H1 (cell line): ENCODE measurements at regions not wholly inside any gene's neighbourhood (a gene's known extent, or its start where the extent isn't known, plus 50 kb on each side); places are given as distances from the start of the nearest gene placed in this dataset.
A peak's percentile ranks its signal among the peaks of the same experiment; 100 is the strongest.

Experiments used
- CTCF ChIA-PET: fragments of 300-600 bp; sonication (Branson Sonifier 250); formaldehyde crosslinking; loops from one replicate; lab custom pipeline; 2021; ENCODE audit not compliant: partially characterized antibody; lab: Charles Lee
- POLR2A ChIA-PET: fragments of 300-600 bp; sonication (Branson Sonifier 250); formaldehyde crosslinking; loops from one replicate; lab custom pipeline; 2021; ENCODE audit warnings: inconsistent platforms; ENCODE audit not compliant: partially characterized antibody; lab: Charles Lee
- DNase-seq, 2 experiments: peaks; one replicate each; pipeline versions ENCODE4 v3.0.0 to v3.0.0-alpha.2; 2010 to 2022; ENCODE audit warnings: low spot score in 2 of 2, low read depth in 1 of 2, mixed read lengths in 1 of 2
- FAIRE-seq: peaks from 2 replicates; lab custom pipeline; 2011; peaks lifted over from hg19 to GRCh38; lab: Jason Lieb, UNC
- H2AFZ ChIP-seq: 2 replicates; pipeline ENCODE4 v1.8.1; 2012; ENCODE audit warnings: low read length, inconsistent platforms
- H2AK5ac ChIP-seq: 2 replicates; pipeline ENCODE4 v1.6.1; 2013; ENCODE audit warnings: low read depth, low read length
- H2BK120ac ChIP-seq: replicated peaks from 2 replicates; pipeline ENCODE3; 2013; ENCODE audit warnings: low read depth, low read length, inconsistent platforms
- H2BK12ac ChIP-seq: 2 replicates; pipeline ENCODE4 v1.6.1; 2013; ENCODE audit warnings: low read depth, low read length
- H2BK15ac ChIP-seq: 2 replicates; pipeline ENCODE4 v1.6.1; 2013; ENCODE audit warnings: low read length
- H2BK20ac ChIP-seq: 2 replicates; pipeline ENCODE4 v1.6.1; 2013; ENCODE audit warnings: low read length
- H2BK5ac ChIP-seq: 2 replicates; pipeline ENCODE4 v1.6.1; 2013; ENCODE audit warnings: low read depth, low read length
- H3K14ac ChIP-seq: 2 replicates; pipeline ENCODE4 v1.6.1; 2013; ENCODE audit warnings: inconsistent platforms; ENCODE audit not compliant: insufficient read length
- H3K18ac ChIP-seq: 2 replicates; pipeline ENCODE4 v1.6.1; 2013; ENCODE audit warnings: low read length; ENCODE audit errors: extremely low read depth
- H3K23ac ChIP-seq: 2 replicates; pipeline ENCODE4 v1.6.1; 2013; ENCODE audit warnings: inconsistent platforms; ENCODE audit not compliant: insufficient read length
- H3K23me2 ChIP-seq: 2 replicates; pipeline ENCODE4 v1.6.1; 2013; ENCODE audit warnings: low read depth, low read length
- H3K27ac ChIP-seq: 2 replicates; pipeline ENCODE4 v1.6.1; 2011; ENCODE audit warnings: low read depth, low read length, inconsistent platforms
- H3K27me3 ChIP-seq, 4 experiments: replicated peaks in 1 of 4; 1 replicate in 1 of 4; 2 replicates in 3 of 4; pipeline versions ENCODE4 v1.6.1 to v1.8.1; 2011 to 2013; ENCODE audit warnings: low read length in 3 of 4, mild to moderate bottlenecking in 3 of 4, inconsistent platforms in 2 of 4, mixed read lengths in 2 of 4, moderate library complexity in 1 of 4; ENCODE audit not compliant: control insufficient read depth in 3 of 4, insufficient read depth in 3 of 4; ENCODE audit errors: extremely low read depth in 1 of 4
- H3K36me3 ChIP-seq, 4 experiments: 2 replicates each; pipeline versions ENCODE4 v1.6.1 to v1.8.1; 2011 to 2013; ENCODE audit warnings: mild to moderate bottlenecking in 4 of 4, low read length in 3 of 4, moderate library complexity in 2 of 4, control low read depth in 1 of 4, inconsistent platforms in 1 of 4; ENCODE audit not compliant: insufficient read depth in 4 of 4, control insufficient read depth in 2 of 4
- H3K4ac ChIP-seq: replicated peaks from 2 replicates; pipeline ENCODE3; 2013; ENCODE audit warnings: low read length, low read depth, mixed read lengths, inconsistent platforms; ENCODE audit not compliant: insufficient read length
- H3K4me1 ChIP-seq, 4 experiments: replicated peaks in 1 of 4; 1 replicate in 1 of 4; 2 replicates in 3 of 4; pipeline versions ENCODE4 v1.6.1 to v1.8.1; 2011 to 2013; ENCODE audit warnings: low read length in 3 of 4, inconsistent platforms in 2 of 4, mixed read lengths in 1 of 4; ENCODE audit not compliant: insufficient read depth in 4 of 4, control insufficient read depth in 3 of 4
- H3K4me2 ChIP-seq, 2 experiments: 2 replicates each; pipeline versions ENCODE4 v1.6.1 to v1.8.1; 2011 to 2013; ENCODE audit warnings: low read depth in 2 of 2, low read length in 2 of 2, control low read depth in 1 of 2, inconsistent platforms in 1 of 2, mild to moderate bottlenecking in 1 of 2; ENCODE audit not compliant: insufficient read depth in 1 of 2
- H3K4me3 ChIP-seq, 4 experiments: fragments of 200-600, 300-600 bp in 1 of 4; sonication (generic), shearing (Covaris generic), sonication (Bioruptor Twin) in 1 of 4; 2 replicates each; pipeline versions ENCODE4 v1.5.1 to v1.8.1; 2011 to 2016; ENCODE audit warnings: low read length in 4 of 4, low read depth in 3 of 4, control low read depth in 2 of 4, inconsistent platforms in 2 of 4, mild to moderate bottlenecking in 2 of 4, mixed read lengths in 1 of 4, moderate library complexity in 1 of 4; ENCODE audit not compliant: insufficient read depth in 2 of 4; ENCODE audit errors: extremely low read depth in 1 of 4
- H3K56ac ChIP-seq: replicated peaks from 2 replicates; pipeline ENCODE3; 2013; ENCODE audit warnings: low read depth, mild to moderate bottlenecking, mixed read lengths, low read length, inconsistent platforms; ENCODE audit not compliant: insufficient read length
- H3K79me1 ChIP-seq: 2 replicates; pipeline ENCODE4 v1.6.1; 2013; ENCODE audit warnings: low read depth, low read length, control low read depth
- H3K79me2 ChIP-seq, 2 experiments: 2 replicates each; pipeline versions ENCODE4 v1.6.1 to v1.8.1; 2012 to 2013; ENCODE audit warnings: low read length in 2 of 2, mild to moderate bottlenecking in 2 of 2, inconsistent platforms in 1 of 2; ENCODE audit not compliant: insufficient read depth in 2 of 2, control insufficient read depth in 1 of 2
- H3K9ac ChIP-seq, 4 experiments: replicated peaks in 1 of 4; 1 replicate in 1 of 4; 2 replicates in 3 of 4; pipeline versions ENCODE4 v1.6.1 to v1.8.1; 2011 to 2013; ENCODE audit warnings: low read depth in 3 of 4, low read length in 3 of 4, control low read depth in 2 of 4, mild to moderate bottlenecking in 2 of 4, moderate library complexity in 2 of 4, inconsistent platforms in 1 of 4; ENCODE audit errors: extremely low read depth in 1 of 4
- H3K9me3 ChIP-seq, 2 experiments: 2 replicates each; pipeline versions ENCODE4 v1.6.1 to v1.8.1; 2012 to 2013; ENCODE audit warnings: mild to moderate bottlenecking in 2 of 2, moderate library complexity in 2 of 2, control low read depth in 1 of 2, inconsistent platforms in 1 of 2, low read depth in 1 of 2, low read length in 1 of 2, mixed read lengths in 1 of 2; ENCODE audit not compliant: insufficient read depth in 2 of 2
- H4K20me1 ChIP-seq, 2 experiments: replicated peaks in 1 of 2; 2 replicates each; pipeline versions ENCODE3 to v1.8.1; 2011 to 2013; ENCODE audit warnings: inconsistent platforms in 2 of 2, low read length in 2 of 2, mild to moderate bottlenecking in 1 of 2; ENCODE audit not compliant: insufficient read depth in 2 of 2, control insufficient read depth in 1 of 2
- H4K5ac ChIP-seq: 2 replicates; pipeline ENCODE4 v1.6.1; 2013; ENCODE audit warnings: low read length, low read depth, mixed read lengths, inconsistent platforms; ENCODE audit not compliant: insufficient read length
- H4K8ac ChIP-seq: 2 replicates; pipeline ENCODE4 v1.8.0; 2013; ENCODE audit warnings: mild to moderate bottlenecking, moderate library complexity, low read length, inconsistent platforms; ENCODE audit not compliant: insufficient read depth; ENCODE audit errors: extremely low read depth
- H4K91ac ChIP-seq: replicated peaks from 2 replicates; pipeline ENCODE3; 2013; ENCODE audit warnings: low read length, mixed read lengths, inconsistent platforms; ENCODE audit not compliant: insufficient read length
- RFX5 ChIP-seq: IDR thresholded peaks from 2 replicates; pipeline ENCODE4 v1.6.1; 2011; ENCODE audit warnings: low read depth, low read length, improper control_type of control experiment, borderline replicate concordance
- RXRA ChIP-seq: IDR thresholded peaks from 2 replicates; pipeline ENCODE4 v1.6.1; 2011; ENCODE audit warnings: low read depth, mild to moderate bottlenecking, low read length, moderate library complexity; ENCODE audit not compliant: insufficient read depth
- TCF12 ChIP-seq: IDR thresholded peaks from 2 replicates; pipeline ENCODE4 v1.6.1; 2011; ENCODE audit warnings: low read depth, mild to moderate bottlenecking, low read length
- WGBS, 2 experiments: shearing (Covaris generic) in 1 of 2; methylation state at CpG; one replicate each; pipeline versions ENCODE4 v1.1.6 to v1.1.7; 2013 to 2015; ENCODE audit warnings: low lambda C conversion rate in 2 of 2, mixed read lengths in 2 of 2, inconsistent platforms in 1 of 2, low coverage in 1 of 2, missing lambda C conversion rate in 1 of 2; ENCODE audit not compliant: insufficient replicate concordance in 2 of 2, insufficient coverage in 1 of 2, insufficient read length in 1 of 2; ENCODE audit errors: extremely low coverage in 1 of 2, missing lambda C conversion rate in 1 of 2; 5-methylcytosine and 5-hydroxymethylcytosine counted together
- TF ChIP-seq, protein P1 (sequence below): IDR thresholded peaks from 2 replicates; pipeline ENCODE4 v1.6.1; 2012; ENCODE audit warnings: inconsistent platforms

DNA sequence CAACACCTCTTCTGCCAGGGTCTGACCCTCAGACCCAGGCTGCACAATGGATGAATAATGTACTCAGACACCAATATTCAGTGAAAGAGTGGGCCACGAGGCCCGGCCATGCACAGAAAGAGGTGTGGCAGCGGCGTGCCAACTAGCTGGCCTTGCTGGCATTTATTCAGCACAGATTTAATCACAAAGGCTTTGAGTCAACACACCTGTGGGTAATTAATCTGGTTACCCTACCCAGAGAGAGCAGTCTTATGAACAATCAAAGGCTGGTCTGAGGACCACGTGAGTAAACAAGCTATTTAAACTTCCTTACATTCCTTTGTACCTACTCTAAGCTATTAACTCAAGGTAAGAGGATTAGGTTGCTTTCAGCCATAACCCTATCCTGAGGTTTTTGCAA is 324.8 kb downstream of the C12orf50 start:
- H3K4me3 ChIP-seq = no peak overlapping the region
- H3K23me2 ChIP-seq = no peaks in the 10 kb centered on the region
- H2BK15ac ChIP-seq = no peak overlapping the region
- no peak overlapping the region for H3K23ac ChIP-seq
- no peak overlapping the region for H2BK20ac ChIP-seq
- H3K79me1 ChIP-seq = no peaks in the 10 kb centered on the region
- no peak overlapping the region for H4K5ac ChIP-seq
- TF ChIP-seq TCF12 = peak; percentile 52; the same call in 1 of the 2 replicates
- no peak for TF ChIP-seq RFX5
- TF ChIP-seq RXRA = no peak
- TF ChIP-seq, protein P1, sequence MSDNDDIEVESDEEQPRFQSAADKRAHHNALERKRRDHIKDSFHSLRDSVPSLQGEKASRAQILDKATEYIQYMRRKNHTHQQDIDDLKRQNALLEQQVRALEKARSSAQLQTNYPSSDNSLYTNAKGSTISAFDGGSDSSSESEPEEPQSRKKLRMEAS = no peak
- TF ChIP-seq, all 59 proteins: peak for 1
- Histone ChIP-seq H3K79me2 (no peaks in the 10 kb centered on the region), H3K36me3 (no peaks in the 10 kb centered on the region), H3K4ac (no peak overlapping the region), H4K91ac (no peak overlapping the region), H2BK5ac (no peak overlapping the region), H3K27me3 (no peaks in the 10 kb centered on the region), H3K9ac (no peak overlapping the region), H2BK120ac (no peak overlapping the region), H3K4me2 (no peak overlapping the region), H3K14ac (no peak overlapping the region), H2AFZ (no peak overlapping the region), H3K56ac (no peak overlapping the region), H3K4me1 (no peaks in the 10 kb centered on the region), H2BK12ac (no peak overlapping the region), H2AK5ac (no peak overlapping the region), H4K8ac (no peak overlapping the region), H3K18ac (no peak overlapping the region), H3K9me3 (no peaks in the 10 kb centered on the region), H3K27ac (no peak overlapping the region), H4K20me1 (no peaks in the 10 kb centered on the region)
- DNase-seq = no peak
- ChIA-PET CTCF (no interaction called here), POLR2A (no interaction called here)
- WGBS, 2 experiments = 94% methylated on average over 5 of the region's 5 CpGs; no CpG with 5 or more reads in 1 of the 2 experiments
- FAIRE-seq = no peak
